Smooth muscle cell of the brain vasculature (primary cell): ENCODE measurements at regions not wholly inside any gene's neighbourhood (a gene's known extent, or its start where the extent isn't known, plus 50 kb on each side); places are given as distances from the start of the nearest gene placed in this dataset.
A peak's percentile ranks its signal among the peaks of the same experiment; 100 is the strongest.
"Not testable (repeated sequence)": the region's sequence is repeated elsewhere in the genome, so short reads cannot be mapped to it uniquely, and the experiment has no call there.

ENCODE experiments used
- DNase-seq: peaks from one replicate; pipeline ENCODE4 v3.0.0-alpha.2; 2012; ENCODE audit warnings: low read depth, low spot score

DNA sequence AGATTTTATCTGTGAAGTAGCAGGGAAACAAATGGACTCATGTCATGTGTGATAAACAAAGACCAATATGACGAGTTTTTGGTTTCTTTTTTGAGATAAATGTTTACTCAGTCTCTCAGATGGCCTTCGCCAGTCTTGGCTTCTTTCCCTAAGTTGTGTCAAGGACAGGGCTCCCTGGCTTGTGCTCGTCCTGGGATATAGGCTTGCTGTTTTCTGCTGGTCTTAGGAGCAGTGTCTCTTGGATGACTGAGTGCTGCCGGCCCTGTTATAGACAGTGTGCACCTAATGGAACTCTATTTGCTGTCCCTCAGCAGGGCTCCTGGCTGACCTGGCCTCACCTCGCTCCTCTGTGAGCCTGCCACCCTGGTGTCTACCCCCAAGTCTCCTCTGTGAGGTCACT, 324.1 kb upstream of the SYNCRIP start:
- no peak for DNase-seq

DNA sequence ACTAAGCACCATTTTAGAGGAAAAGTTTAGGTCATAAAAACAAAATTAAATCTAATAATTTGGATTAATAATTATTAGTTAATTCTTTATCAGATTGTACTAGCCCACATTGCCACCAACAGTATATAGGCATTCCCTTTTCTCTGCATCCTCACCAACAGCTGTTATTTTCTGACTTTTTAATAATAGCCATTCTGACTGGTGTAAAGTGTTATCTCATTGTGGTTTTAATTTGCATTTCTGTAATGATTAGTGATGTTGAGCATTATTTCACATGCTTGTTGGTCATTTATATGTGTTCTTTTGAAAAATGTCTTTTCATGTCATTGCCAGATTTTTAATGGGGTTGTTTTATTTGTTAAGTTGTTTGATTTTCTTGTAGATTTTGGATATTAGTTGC, 319.1 kb upstream of the SYNCRIP start:
- no peak for DNase-seq

GRCh38 chr6:85961125-85961524, 318.4 kb upstream of the SYNCRIP start:
- DNase-seq = no peak

GRCh38 chr6:85948481-85948880, 305.8 kb upstream of the SYNCRIP start:
- no peak for DNase-seq

DNA sequence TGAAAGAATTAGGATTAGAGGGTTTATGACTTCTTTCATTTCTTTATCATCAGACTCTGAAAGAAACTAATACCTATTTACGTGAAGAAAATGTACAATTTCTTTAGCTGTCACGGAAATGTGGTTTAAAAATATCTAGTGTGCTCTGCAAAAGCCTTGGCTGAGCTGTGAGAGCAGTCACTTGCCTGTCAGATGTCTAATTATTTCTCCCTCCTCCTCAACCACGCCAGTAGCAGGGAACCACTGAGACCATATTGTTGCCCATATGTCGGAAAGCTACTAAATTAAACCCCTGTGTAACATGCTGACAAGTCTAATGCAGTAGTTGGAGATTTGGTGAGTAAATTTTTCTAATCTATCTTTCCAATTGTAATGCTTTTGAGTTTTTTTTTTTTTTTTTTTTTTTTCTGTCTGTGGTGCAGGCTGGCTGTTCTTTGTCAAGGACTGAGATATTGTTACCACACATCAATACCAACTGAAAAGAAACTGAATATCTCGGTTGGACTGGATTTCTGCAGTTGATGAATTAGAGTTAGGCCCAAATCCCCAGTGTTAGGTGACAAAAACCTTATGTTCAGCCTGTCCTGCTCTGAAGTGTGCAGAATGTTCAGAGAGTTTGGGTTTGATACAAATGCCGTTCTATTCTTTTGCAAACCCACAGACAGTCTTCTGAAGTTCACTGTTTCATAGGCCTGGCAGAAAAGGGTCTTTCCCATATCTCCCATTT, 302.9 kb upstream of the SYNCRIP start:
- DNase-seq = no peak

- no peak for DNase-seq
Observed at GRCh38 chr6:85944776-85945175, 302.1 kb upstream of the SYNCRIP start.

GRCh38 chr6:85942844-85943243, 300.2 kb upstream of the SYNCRIP start:
- no peak for DNase-seq

DNA sequence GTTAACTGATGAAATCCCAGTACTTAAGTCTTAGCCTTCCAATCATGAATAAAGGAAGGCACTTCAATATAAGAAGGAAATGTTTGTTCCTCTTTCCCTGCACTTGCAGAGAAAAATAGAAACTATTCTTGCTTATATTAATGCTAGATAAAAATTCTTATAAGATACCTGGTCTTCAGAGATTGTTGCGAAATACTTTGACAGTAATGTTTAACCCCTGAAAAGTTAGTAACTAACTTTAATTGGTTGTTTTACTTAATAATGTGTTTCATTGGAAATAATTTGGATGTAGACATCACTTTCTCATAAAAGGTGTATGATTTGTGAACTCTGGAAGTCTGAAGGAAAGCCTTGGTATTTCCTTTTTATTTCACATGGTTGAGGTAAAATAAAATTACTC, 294.2 kb upstream of the SYNCRIP start:
- DNase-seq = no peak

- DNase-seq = no peak
Observed at GRCh38 chr6:85923013-85923430, 280.3 kb upstream of the SYNCRIP start.

GRCh38 chr6:85920782-85921181, 278.1 kb upstream of the SYNCRIP start:
- DNase-seq = no peak

DNA sequence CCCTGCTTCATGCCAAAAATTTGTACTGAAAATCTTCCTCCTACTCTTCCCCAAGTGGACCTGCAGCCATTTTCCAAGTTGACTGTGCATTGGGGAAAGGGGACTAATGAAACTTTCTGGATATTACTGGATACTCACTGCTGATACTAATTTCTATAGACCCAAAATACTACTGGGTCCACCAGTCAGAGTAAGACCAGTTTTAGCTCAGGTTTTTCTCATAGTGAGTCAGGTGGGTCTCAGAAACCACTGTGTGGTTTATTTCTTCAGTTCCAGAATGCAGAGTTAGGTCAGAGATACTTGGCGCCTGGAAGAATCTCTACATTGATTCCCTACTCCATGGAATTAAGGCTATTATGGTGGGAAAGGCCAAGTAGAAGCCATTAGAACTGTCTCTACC, 274.8 kb upstream of the SYNCRIP start:
- DNase-seq = no peak

GRCh38 chr6:85913001-85913400, 270.3 kb upstream of the SYNCRIP start:
- no peak for DNase-seq

DNA sequence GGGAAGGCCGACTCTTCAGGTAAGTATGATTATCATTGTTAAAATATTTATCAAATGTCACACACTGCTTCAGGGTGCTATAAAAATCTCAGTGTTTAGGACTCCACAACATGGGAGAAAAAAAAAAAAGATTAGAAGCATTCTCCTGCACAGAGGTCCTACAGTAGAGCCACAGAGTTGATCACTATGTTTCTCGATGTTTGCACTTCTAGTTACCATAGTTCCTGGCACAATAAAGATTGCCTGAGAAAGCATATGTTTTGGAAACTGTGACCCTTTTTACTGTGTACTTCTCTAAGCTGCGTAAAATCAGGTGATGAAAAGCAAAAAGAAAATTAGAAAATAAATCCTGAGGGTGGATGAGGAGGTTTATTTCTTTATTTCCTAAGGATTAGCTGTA, 269.9 kb upstream of the SYNCRIP start:
- DNase-seq = no peak

- no peak for DNase-seq
Observed at GRCh38 chr6:85911067-85911466, 268.4 kb upstream of the SYNCRIP start.

- not testable (repeated sequence) for DNase-seq
Observed at GRCh38 chr6:85908120-85908519, 265.4 kb upstream of the SYNCRIP start.

DNA sequence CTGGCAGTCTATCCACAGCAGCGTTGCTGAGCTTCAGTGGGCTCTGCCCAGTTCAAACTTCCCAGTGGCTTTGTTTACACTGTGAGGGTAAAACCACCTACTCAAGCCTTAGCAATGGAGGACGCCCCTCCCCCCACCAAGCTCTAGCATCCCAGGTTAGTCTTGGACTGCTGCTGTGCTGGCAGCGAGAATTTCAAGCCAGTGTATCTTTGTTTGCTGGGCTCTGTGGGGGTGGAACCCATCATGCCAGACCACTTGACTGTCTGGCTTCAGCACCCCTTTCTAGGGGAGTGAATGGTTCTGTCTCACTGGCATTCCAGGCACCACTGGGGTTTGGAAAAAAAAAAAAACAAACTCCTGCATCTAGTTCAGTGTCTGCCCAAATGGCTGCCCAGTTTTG, 249.7 kb upstream of the SYNCRIP start:
- no peak for DNase-seq

GRCh38 chr6:85887461-85887860, 244.8 kb upstream of the SYNCRIP start:
- DNase-seq = no peak

DNA sequence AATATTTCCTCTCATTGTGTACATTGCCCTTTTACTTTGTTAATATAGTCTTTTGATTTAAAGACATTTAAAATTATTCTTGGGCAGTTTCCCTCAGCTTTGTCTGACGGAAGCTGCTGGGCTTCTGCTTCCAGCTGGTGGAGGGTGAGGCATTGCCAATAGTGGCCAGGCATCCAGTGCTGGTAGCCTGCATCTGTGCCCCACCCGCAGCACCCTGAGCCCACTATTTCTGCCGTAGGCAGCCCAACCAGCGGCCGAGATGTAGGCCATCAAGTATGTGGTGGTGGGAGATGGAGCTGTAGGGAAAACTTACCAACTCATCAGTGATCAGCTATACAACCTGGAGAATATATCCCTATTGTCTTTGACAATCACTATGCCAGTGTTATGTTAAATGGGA, 226.0 kb upstream of the SYNCRIP start:
- DNase-seq = no peak

GRCh38 chr6:85867595-85867994, 224.9 kb upstream of the SYNCRIP start:
- DNase-seq = no peak

GRCh38 chr6:85866758-85867401, 224.2 kb upstream of the SYNCRIP start:
- DNase-seq = no peak

DNA sequence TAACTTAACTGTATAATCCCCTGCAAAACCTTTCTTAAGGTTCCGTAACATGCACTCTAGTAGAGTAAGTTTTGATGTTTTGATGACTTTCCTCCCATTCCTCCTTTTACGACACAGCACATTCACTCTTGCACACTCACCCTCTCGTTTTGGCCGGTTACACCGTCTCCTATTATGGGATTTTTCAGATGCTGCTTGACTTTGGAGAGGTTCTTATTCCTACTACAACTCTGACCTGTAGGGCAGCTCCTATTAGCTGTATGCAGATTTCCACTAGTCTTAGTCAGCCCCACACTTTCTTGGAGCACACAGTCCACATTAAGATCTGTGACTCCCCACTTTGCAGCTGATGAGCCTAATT, 223.7 kb upstream of the SYNCRIP start:
- DNase-seq = no peak

DNA sequence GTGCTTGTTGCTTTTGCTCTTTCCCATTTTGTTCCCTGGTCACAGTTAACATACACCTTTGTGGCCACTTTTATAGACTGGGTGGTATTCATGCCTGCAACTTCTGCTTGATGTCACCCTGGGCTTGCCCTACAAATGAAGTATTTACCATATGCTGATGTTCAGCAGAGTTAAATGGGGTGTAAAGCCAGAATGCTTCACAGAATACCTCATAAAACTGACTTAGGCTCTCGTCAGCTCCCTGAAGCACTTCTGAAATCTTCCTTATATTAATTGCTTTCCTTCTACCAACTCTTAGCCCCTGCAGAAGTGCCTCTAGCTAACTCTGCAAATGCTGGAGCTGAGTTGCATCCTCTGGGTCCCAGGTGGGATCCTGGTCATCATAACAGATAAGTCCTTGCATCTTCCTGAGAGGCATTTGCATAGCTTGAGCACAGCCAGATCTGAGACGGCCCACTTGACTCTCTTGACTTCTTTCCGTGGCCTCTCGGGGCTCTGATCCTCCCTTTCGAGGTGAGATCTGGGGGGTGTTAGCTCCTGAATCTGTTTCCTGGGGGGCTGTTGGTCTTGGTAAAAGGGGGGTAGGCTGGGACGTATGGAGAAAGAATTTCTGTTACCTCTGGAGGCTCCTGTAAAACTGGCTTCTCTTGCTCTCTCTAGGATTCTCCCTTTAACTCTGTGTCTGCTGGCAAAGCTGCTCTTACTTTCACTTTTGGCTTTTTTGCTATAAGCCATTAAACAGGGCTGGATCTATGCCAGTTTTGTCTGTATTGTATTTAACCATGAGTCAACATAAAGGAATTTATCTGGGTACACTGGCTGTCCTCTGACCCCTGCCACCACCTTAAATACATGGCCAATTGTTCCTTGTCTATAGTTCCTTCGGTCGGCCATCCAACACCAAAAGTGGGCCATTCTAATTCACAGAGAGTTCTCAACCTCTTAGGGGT, 223.0 kb upstream of the SYNCRIP start:
- peak; percentile 36 for DNase-seq
